GM18511 (cell line): ENCODE measurements at regions not wholly inside any gene's neighbourhood (a gene's known extent, or its start where the extent isn't known, plus 50 kb on each side); places are given as distances from the start of the nearest gene placed in this dataset.
"Not testable (repeated sequence)": the region's sequence is repeated elsewhere in the genome, so short reads cannot be mapped to it uniquely, and the experiment has no call there.

Experiments used
- ATAC-seq: cut with Tn5 transposase; IDR thresholded peaks from one replicate; pipeline ENCODE4 v1.9.1; 2021; ENCODE audit warnings: mild to moderate bottlenecking, moderate library complexity; ENCODE audit not compliant: unreplicated experiment

- no peak for ATAC-seq
Observed at GRCh38 chr5:156170351-156170961, 156.5 kb upstream of the SGCD start.

- ATAC-seq: no peak
Observed at GRCh38 chr5:156174225-156174624, 152.7 kb upstream of the SGCD start.

GRCh38 chr5:156178117-156178516 is 148.8 kb upstream of the SGCD start:
- ATAC-seq: no peak

- no peak for ATAC-seq
Observed at GRCh38 chr5:156181656-156182055, 145.3 kb upstream of the SGCD start.

- ATAC-seq: no peak
Observed at GRCh38 chr5:156182174-156182967, 144.6 kb upstream of the SGCD start.

GRCh38 chr5:156186760-156187159 is 140.2 kb upstream of the SGCD start:
- no peak for ATAC-seq

GRCh38 chr5:156188016-156188415 is 138.9 kb upstream of the SGCD start:
- ATAC-seq: no peak

- ATAC-seq: no peak
Observed at GRCh38 chr5:156189628-156190027, 137.3 kb upstream of the SGCD start.

GRCh38 chr5:156191547-156191946 is 135.4 kb upstream of the SGCD start:
- ATAC-seq: no peak

GRCh38 chr5:156197042-156197635 is 129.8 kb upstream of the SGCD start:
- ATAC-seq: no peak

- ATAC-seq: no peak
Observed at GRCh38 chr5:156199045-156199444, 127.9 kb upstream of the SGCD start.

- no peak for ATAC-seq
Observed at GRCh38 chr5:156200938-156201787, 125.8 kb upstream of the SGCD start.

- no peak for ATAC-seq
Observed at GRCh38 chr5:156201788-156202403, 125.1 kb upstream of the SGCD start.

GRCh38 chr5:156208271-156208670 is 118.7 kb upstream of the SGCD start:
- no peak for ATAC-seq

- ATAC-seq: no peak
Observed at GRCh38 chr5:156218367-156219158, 108.4 kb upstream of the SGCD start.

- ATAC-seq: no peak
Observed at GRCh38 chr5:156219483-156220005, 107.4 kb upstream of the SGCD start.

- no peak for ATAC-seq
Observed at GRCh38 chr5:156221816-156222215, 105.1 kb upstream of the SGCD start.

- no peak for ATAC-seq
Observed at GRCh38 chr5:156223547-156223946, 103.4 kb upstream of the SGCD start.

GRCh38 chr5:156226485-156226884 is 100.5 kb upstream of the SGCD start:
- ATAC-seq: not testable (repeated sequence)

GRCh38 chr5:156230887-156231286 is 96.1 kb upstream of the SGCD start:
- no peak for ATAC-seq
